ENCODE measurements at regions not wholly inside any gene's neighbourhood (a gene's known extent, or its start where the extent isn't known, plus 50 kb on each side); places are given as distances from the start of the nearest gene placed in this dataset.

DNA sequence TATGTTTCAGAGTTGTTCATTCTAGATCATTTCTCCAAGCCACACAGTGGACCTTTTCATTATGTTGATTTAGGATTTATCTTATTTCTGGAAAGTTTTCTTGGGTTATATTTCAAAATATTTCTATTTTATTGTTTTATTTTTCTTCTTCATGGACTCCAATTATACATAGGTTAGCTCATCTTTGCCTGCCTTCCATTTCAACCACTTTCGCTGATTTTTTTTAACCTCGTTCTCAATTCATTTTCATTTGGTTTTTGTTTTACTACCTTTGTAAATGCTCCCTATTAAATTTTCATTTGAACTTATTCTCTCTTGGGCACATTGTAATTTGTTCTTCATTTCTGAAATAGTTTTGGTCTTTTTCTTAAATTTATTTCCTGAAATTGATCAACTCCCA, 169.0 kb upstream of the PITX1 start:
- DNase-seq = no peak

DNA sequence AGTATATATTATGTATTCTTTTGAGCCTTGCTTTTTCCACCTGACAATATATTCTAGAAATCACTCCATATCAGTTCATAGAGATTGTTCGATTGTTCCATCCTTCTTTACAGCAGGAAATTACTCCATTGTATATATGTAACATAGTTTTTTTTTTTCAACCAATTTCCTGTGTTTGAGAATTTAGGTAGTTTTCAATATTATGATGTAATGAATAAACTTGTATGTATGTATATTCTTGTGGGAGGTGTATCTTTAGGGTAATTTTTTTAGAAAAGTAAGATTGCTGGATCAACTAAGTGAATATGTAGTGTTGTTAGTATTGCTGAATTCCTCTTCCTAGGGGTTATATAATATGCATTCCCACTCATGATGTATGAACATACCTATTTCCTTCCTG, 165.9 kb upstream of the PITX1 start:
- no peak for DNase-seq

DNA sequence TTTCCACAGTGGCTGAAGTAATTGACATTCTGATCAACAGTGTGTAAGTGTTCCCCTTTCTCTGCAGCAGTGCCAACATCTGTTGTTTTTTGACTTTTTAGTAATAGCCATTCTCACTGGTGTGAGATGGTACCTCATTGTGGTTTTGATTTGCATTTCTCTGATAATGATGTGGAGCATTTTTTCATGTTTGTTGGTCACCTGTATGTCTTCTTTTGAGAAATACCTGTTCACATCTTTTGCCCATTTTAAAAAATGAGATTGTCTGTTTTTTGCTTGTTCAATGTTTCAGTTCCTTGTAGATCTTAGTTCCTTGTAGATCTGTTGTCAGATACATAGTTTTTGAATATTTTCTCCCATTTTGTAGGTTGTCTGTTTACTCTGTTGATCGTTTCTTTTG, 162.5 kb upstream of the PITX1 start:
- DNase-seq = no peak

DNA sequence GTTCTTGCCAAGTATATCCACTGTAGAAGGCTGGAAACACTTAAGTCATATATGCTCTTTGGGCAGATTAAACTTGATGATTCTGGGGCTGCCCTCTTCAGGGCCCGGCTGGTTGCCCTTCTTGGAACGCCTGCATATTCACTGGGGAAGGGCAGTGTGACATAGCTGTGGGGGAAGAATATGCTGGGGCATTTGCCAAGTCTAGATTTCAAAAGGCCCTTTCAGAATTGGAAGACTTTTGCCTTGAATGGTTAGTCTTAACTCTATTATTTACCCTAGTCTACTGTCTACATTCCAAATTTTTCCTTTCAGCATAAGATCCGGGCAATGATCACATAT, 161.2 kb upstream of the PITX1 start:
- no peak for DNase-seq

GRCh38 chr5:135194573-135195269, 160.7 kb upstream of the PITX1 start:
- DNase-seq = no peak

- DNase-seq = no peak
These were observed 160.1 kb upstream of the PITX1 start for GRCh38 chr5:135194126-135194488.

GRCh38 chr5:135193213-135194125, 159.4 kb upstream of the PITX1 start:
- no peak for DNase-seq

DNA sequence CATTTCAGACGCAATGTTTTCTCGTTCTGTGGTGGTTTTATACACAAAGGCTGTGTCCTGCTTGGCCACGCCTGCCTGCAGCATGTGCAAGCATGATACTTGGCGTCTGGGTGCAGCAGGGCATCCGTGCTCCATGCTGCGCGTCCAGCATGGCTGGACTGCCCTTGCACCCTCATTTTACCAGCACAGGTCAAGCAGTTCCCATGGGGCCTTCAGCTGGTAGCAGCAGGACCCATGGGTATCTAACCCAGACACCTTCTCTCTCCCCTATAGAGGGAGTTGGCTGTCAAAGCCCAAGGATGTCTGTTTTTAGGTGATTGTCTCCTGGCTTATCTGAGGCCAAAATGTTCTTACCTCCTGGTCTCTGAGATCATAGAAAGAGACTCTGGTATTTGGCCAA, 158.3 kb upstream of the PITX1 start:
- DNase-seq = no peak

- peak; percentile 53 to 73 for DNase-seq
These were observed 157.2 kb upstream of the PITX1 start for GRCh38 chr5:135191084-135191826.

- DNase-seq = no peak
These were observed 156.5 kb upstream of the PITX1 start for GRCh38 chr5:135190416-135191083.

DNA sequence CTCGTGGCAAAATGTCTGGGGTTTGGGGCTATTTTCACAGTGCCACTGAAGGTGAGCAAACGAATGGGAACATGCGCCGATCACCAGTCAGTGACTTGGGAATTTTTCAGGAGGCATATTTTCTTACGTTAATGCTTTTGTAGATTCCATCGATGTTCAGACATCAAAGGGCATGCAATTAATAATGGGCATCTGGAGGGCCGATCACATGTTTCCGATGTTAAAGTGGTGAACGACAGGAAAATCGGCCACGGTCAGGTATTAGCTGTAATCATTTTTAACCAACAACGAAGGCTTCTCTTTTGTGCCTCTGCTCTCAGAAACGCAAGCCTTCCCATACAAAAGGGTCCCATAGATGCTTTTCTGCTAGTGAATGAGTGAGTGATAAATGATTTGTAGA, 155.0 kb upstream of the PITX1 start:
- no peak for DNase-seq

DNA sequence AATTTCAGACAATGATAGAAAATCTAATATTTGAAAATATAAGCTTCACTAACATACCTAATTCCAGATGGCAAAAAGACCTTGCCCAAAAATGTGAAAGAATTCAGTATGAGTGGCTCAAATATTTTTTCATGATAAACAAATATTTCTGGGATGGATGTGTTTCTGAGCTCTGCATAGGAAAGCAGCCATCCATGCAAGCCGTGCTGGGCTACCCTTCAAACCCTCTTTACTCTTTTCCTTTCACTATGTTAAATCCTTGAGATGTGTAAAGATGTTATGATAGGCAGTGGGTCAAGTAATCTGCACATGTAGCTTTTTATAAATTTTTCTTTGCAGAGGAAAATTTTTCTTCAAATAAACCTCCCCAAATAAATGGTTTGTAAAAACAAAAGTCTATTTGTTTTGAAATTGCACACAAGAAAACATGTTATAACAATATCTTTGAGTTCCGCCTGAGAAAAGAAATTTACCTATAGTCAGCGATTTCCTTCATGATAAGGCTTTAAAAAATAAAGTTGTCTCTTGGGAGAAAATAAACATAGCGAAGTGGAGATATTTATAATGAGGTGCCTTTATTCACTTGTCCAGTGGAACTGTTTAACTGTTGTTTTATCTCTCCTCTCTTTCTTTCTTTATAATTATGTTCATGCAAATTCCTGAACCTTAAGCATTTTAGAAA, 154.3 kb upstream of the PITX1 start:
- DNase-seq = no peak

- no peak for DNase-seq
These were observed 152.9 kb upstream of the PITX1 start for GRCh38 chr5:135186662-135187522.

DNA sequence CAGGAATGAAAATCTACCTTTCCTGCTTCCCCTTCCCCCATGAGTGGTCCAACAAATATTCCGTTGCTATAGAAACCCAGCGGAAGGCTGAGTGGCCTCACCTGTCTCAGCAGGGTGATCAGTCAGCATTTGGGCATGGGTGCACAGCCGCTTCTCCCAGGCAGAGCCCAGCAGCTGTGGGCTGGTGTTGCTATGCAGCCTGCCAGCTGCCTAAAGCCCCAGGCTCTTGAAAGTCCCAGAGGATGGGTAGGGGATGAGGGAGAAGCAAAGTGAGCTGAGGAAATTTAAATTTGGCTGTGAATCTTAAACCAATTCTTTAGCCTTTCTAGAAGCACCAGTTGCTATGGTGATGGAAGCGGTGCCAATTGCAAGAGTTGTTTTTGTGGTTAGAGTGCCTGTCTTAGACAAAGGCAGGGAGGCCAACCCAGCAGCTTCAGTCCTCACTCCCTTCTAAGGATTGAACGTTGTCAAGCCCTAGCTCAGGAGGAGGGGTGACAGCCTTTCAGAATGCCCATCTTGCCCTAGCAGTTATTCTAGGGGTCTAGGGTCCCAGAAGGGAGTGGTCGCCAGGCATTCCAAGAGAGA, 151.5 kb upstream of the PITX1 start:
- no peak for DNase-seq

DNA sequence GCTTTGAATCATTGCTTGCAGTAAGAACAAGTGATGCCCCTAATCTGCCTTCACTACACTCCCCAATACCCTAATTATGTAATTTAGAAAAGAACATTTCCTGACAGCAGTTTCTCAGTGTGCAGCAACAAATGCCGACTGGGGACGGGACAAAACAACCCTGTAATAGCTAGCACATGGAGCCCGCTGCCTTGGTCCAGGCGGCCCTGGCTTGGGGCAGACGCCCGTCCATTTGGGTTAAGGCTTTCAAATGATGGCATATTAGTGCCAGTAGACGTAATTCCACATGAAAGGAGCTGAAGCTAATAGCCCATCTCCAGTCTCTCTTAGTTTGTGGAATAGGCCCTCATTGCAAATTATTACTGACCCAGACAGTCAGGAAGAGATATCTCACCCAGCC, 150.6 kb upstream of the PITX1 start:
- no peak for DNase-seq

DNA sequence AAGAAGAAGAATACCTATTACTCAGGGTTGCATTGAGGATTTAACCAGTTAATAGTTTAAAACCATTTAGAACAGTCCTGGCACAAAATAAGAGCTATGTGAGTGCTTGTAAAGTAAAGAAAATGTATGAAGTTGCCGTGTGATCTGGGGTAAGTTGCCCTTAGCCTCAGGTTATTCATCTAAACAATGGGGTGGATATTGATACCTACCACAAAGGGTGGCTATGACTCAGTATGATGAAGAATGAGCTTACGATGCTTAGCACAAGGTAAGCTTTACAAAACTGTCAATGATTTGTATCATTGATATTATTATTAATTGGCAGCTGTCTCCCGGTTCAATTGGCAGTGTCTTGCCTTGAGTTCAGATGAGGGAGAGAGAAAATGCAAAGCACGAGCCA, 149.4 kb upstream of the PITX1 start:
- no peak for DNase-seq

DNA sequence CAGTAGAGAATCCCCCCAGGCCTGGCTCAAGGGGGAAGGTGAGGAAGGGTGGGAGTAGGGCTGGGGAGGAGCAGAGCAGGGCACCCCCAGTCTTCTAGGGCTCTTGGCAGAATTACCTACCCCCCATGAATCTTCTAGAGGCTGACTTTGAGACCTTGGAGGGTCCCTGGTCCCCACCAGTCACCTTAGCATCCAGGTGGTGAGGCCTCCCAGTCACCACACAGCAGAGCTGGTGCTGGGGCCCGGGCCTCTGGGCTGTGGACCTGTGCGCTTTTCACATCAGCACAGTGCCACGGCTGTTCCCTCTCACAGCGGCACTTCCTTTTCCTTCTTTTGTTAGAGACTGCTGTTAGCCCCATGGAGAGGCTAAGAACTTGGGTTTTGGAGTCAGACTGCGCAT, 148.6 kb upstream of the PITX1 start:
- no peak for DNase-seq

GRCh38 chr5:135181653-135182052, 147.6 kb upstream of the PITX1 start:
- no peak for DNase-seq

DNA sequence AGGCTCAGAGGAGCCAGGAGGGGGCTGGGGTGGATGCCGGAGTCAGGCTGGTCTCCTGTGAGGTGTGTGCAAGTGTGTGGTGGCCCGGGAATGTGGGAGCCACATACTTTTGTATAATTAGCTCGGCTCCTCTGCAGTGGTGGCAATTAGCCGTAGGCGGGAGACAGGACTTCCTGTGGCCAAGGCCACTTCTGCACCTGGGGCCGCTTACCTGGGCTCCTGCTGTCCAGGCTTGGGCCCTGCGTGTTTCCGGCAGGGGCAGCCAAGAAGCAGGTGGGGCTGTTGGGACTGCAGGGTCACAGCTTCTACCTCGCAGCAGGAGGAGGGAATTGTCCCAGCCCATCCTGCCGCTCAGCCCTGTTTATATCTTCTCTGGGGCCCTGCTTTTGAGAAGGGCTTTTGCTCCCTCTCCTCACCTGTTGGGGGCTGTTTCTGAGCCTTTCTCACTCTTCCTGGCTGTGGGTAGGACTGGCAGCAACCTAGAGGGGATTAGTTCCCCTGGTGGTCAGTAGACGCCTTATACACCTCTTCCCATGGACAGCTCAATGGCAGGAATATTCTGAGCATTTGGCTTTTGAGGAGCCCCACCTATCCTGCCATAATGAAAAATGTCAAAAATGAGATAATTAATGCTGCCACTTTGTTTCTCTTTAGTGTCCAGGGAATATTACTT, 145.4 kb upstream of the PITX1 start:
- DNase-seq = no peak

DNA sequence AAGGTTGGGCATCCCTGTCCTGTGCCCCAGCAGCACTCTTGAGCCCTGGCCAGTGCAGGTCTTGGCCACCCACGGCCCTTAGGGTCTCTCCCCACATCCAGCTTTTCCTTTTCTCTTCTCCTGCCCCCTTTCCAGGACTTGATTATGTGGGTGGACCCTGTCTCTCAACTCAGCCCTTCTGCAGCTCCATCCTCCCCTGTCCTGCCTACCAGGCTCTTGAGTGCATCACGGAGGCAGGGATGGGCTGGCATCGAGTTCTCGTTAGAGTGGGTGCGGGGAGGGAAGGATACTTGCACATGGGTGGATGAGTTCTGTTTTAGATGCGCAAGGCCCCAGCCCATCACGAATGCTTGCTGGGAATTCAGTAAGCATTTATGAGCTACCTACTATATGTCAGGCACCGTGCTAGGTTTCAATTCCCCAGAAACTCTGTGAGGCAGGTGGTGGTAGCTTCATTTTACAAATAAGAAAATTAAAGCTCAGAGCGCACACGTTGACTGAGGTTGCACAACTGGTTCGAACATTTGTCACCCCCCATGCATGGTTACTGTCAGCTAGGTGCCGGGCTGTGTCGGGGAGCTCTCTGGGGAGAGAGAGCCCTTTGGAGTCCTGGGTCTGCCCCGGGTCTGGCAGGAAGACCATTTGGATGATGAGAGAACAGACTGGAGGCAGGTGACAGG, 144.6 kb upstream of the PITX1 start:
- DNase-seq = no peak

Data from inflammatory macrophage treated with lipopolysaccharide for 1 hour (primary cell).